IMR-90 (cell line): ENCODE measurements at regions not wholly inside any gene's neighbourhood (a gene's known extent, or its start where the extent isn't known, plus 50 kb on each side); places are given as distances from the start of the nearest gene placed in this dataset.

ENCODE experiments used
- ATAC-seq: fragments of 200-7000 bp; cut with Tn5 transposase; 2 replicates; pipeline ENCODE4 v1.9.1; 2020; ENCODE audit warnings: low read depth, mild to moderate bottlenecking, moderate library complexity
- BruUV-seq: library from RNA; stranded (reverse); fragments of 400-500 nt; replicated peaks from 2 replicates; lab custom pipeline; 2021; lab: Mats Ljungman, UMichigan
- CTCF ChIA-PET: fragments of 300-600 bp; formaldehyde crosslinking; extraction: SDS; loops from one replicate; lab custom pipeline; 2021; ENCODE audit warnings: antibody characterized with exemption; lab: Yijun Ruan, JAX
- POLR2A ChIA-PET: fragments of 300-600 bp; sonication (Branson Sonifier 250); formaldehyde crosslinking; loops from one replicate; lab custom pipeline; 2022; ENCODE audit warnings: antibody characterized with exemption; ENCODE audit not compliant: unreplicated experiment; lab: Charles Lee
- DNase-seq: peaks from one replicate; pipeline ENCODE4 v3.0.0; 2013
- H2AFZ ChIP-seq: replicated peaks from 2 replicates; pipeline ENCODE3; 2013; ENCODE audit warnings: low read length, mild to moderate bottlenecking; ENCODE audit not compliant: poor library complexity
- H2AK5ac ChIP-seq: 2 replicates; pipeline ENCODE4 v1.6.1; 2013; ENCODE audit warnings: low read depth, low read length, inconsistent platforms
- H2AK9ac ChIP-seq: replicated peaks from 2 replicates; pipeline ENCODE3; 2013; ENCODE audit warnings: mild to moderate bottlenecking, low read depth, low read length, moderate library complexity; ENCODE audit not compliant: poor library complexity
- H2BK120ac ChIP-seq: 2 replicates; pipeline ENCODE4 v1.6.1; 2013; ENCODE audit warnings: low read depth, low read length, inconsistent platforms
- H2BK15ac ChIP-seq: 3 replicates; pipeline ENCODE4 v1.6.1; 2013; ENCODE audit warnings: low read depth, low read length, inconsistent platforms
- H2BK20ac ChIP-seq: 2 replicates; pipeline ENCODE4 v1.6.1; 2013; ENCODE audit warnings: low read depth, mild to moderate bottlenecking, inconsistent platforms, low read length, moderate library complexity
- H2BK5ac ChIP-seq: 2 replicates; pipeline ENCODE4 v1.6.1; 2013; ENCODE audit warnings: mild to moderate bottlenecking, low read depth, low read length, inconsistent platforms; ENCODE audit not compliant: poor library complexity, severe bottlenecking
- H3K14ac ChIP-seq: replicated peaks from 2 replicates; pipeline ENCODE4 v1.6.1; 2013; ENCODE audit warnings: low read depth, low read length, inconsistent platforms
- H3K18ac ChIP-seq: 2 replicates; pipeline ENCODE4 v1.6.1; 2013; ENCODE audit warnings: low read depth, low read length, control low read depth
- H3K23ac ChIP-seq: 2 replicates; pipeline ENCODE4 v1.6.1; 2013; ENCODE audit warnings: low read depth, low read length, inconsistent platforms
- H3K27ac ChIP-seq: 2 replicates; pipeline ENCODE4 v1.5.1; 2013; ENCODE audit warnings: mild to moderate bottlenecking, control low read depth, low read length; ENCODE audit not compliant: insufficient read depth
- H3K27me3 ChIP-seq: 2 replicates; pipeline ENCODE4 v1.6.1; 2013; ENCODE audit warnings: low read length; ENCODE audit not compliant: control insufficient read depth, insufficient read depth
- H3K36me3 ChIP-seq: 2 replicates; pipeline ENCODE4 v1.6.1; 2013; ENCODE audit warnings: low read length, mixed read lengths; ENCODE audit not compliant: control insufficient read depth, insufficient read depth
- H3K4ac ChIP-seq: 2 replicates; pipeline ENCODE4 v1.6.1; 2013; ENCODE audit warnings: low read depth, low read length, inconsistent platforms
- H3K4me1 ChIP-seq: 2 replicates; pipeline ENCODE4 v1.6.1; 2013; ENCODE audit warnings: low read length, mixed read lengths; ENCODE audit not compliant: control insufficient read depth, insufficient read depth
- H3K4me2 ChIP-seq: 2 replicates; pipeline ENCODE4 v1.6.1; 2013; ENCODE audit warnings: low read depth, mild to moderate bottlenecking, control low read depth, low read length, moderate library complexity
- H3K4me3 ChIP-seq: 2 replicates; pipeline ENCODE4 v1.5.1; 2013; ENCODE audit warnings: low read depth, mild to moderate bottlenecking, control low read depth, low read length, moderate library complexity; ENCODE audit not compliant: insufficient read depth
- H3K56ac ChIP-seq: 2 replicates; pipeline ENCODE4 v1.6.1; 2013; ENCODE audit warnings: low read length, inconsistent platforms; ENCODE audit not compliant: insufficient read depth; ENCODE audit errors: extremely low read depth
- H3K79me1 ChIP-seq, 2 experiments: 2 replicates each; pipeline ENCODE4 v1.6.1; 2013; ENCODE audit warnings: low read length in 2 of 2, inconsistent platforms in 1 of 2, low read depth in 1 of 2
- H3K9ac ChIP-seq: 2 replicates; pipeline ENCODE4 v1.6.1; 2013; ENCODE audit warnings: low read depth, low read length, control low read depth
- H3K9me1 ChIP-seq: 2 replicates; pipeline ENCODE4 v1.6.1; 2013; ENCODE audit warnings: low read length, inconsistent platforms; ENCODE audit not compliant: insufficient read depth
- H3K9me3 ChIP-seq: 2 replicates; pipeline ENCODE4 v1.6.1; 2013; ENCODE audit warnings: low read length; ENCODE audit not compliant: control insufficient read depth, insufficient read depth
- H4K20me1 ChIP-seq: 2 replicates; pipeline ENCODE4 v1.6.1; 2013; ENCODE audit warnings: low read length, inconsistent platforms; ENCODE audit not compliant: insufficient read depth
- H4K5ac ChIP-seq: 2 replicates; pipeline ENCODE4 v1.6.1; 2013; ENCODE audit warnings: mild to moderate bottlenecking, low read depth, low read length, control low read depth
- H4K8ac ChIP-seq, 2 experiments: 2 replicates each; pipeline ENCODE4 v1.6.1; 2013; ENCODE audit warnings: low read depth in 2 of 2, low read length in 2 of 2, control low read depth in 1 of 2, inconsistent platforms in 1 of 2
- H4K91ac ChIP-seq: 2 replicates; pipeline ENCODE4 v1.6.1; 2013; ENCODE audit warnings: low read depth, low read length, inconsistent platforms; ENCODE audit not compliant: insufficient read depth
- BHLHE40 ChIP-seq: fragments of 150-350 bp; IDR thresholded peaks from 2 replicates; pipeline ENCODE4 v1.6.1; 2016; ENCODE audit warnings: mild to moderate bottlenecking, low read depth, low read length
- FOS ChIP-seq: fragments of 150-350 bp; IDR thresholded peaks from 2 replicates; pipeline ENCODE4 v1.6.1; 2016; ENCODE audit warnings: low read depth, low read length
- WGBS, 2 experiments: methylation state at CpG; one replicate each; pipeline versions ENCODE4 v1.1.5 to v1.1.7; 2013; ENCODE audit warnings: missing lambda C conversion rate in 2 of 2; ENCODE audit not compliant: insufficient read length in 1 of 2; ENCODE audit errors: extremely low coverage in 2 of 2; 5-methylcytosine and 5-hydroxymethylcytosine counted together
- dilution Hi-C: fragments of 300-500 bp; cut with HindIII; formaldehyde crosslinking; loops from one replicate; pipeline ENCODE4 v1.14.3; 2018; ENCODE audit warnings: low sequenced_read_pairs; ENCODE audit not compliant: unreplicated experiment
- in situ Hi-C: fragments of 300-500 bp; cut with MboI; formaldehyde crosslinking; loops from 3 replicates; pipeline ENCODE4 v1.14.3; 2019; ENCODE audit warnings: low sequenced_read_pairs, inconsistent platforms, mixed read lengths
- intact Hi-C: fragments of 100-400 bp; cut with micrococcal nuclease; formaldehyde crosslinking; loops from 2 replicates; pipeline ENCODE4 v1.10.0; 2022
- TF ChIP-seq, protein P1 (sequence below): conservative IDR thresholded peaks from 2 replicates; pipeline ENCODE4 v1.5.1; 2012; ENCODE audit warnings: mild to moderate bottlenecking, low read depth, low read length, improper control_type of control experiment

DNA sequence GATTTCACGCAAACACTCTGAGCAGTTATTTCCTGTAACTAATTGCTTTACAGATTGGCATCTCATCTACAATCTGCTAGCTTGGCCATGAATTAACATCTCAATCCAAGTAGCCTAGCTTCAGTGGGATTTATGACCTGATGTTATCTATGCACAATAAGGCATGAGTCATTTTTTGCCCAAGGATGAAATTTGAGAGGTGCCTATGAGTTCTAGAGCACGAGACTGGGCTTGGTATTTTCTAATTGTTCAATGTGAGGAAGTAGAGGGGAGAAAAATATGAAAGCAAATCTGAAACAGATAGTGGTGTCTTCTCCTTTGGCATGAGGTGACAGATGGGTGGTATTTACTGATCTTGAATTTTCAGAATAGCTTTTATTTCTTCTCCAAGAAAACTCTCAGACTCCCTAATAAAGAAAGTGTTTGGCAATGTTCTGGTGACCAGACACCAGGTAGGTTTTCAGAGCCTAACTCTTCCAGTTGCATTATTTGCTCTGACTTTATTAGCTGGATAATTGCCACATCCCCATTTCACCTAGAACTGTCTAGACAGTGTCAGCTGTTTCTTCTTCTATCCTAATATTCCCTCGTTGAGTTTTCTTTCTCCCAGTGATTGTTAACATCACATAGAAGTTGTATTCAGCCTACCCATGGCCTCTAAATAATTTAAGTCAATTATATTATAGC lies 301.0 kb upstream of the UMPS start:
- H4K5ac ChIP-seq: no peak overlapping the region
- no peak overlapping the region for H3K4ac ChIP-seq
- H3K9me1 ChIP-seq: 0 out of 2 replicates have a peak, but pooled peaks cover 2% of the 10 kb centered on the region
- H4K8ac ChIP-seq: no peak overlapping the region
- no peaks in the 10 kb centered on the region; the same call in 1 of the 2 replicates for H3K27me3 ChIP-seq
- no peak overlapping the region for H2AK9ac ChIP-seq
- peaks cover 3% of the 10 kb centered on the region for H3K4me1 ChIP-seq
- in situ Hi-C loops: no loop called here
- no peak overlapping the region for H4K91ac ChIP-seq
- H2BK5ac ChIP-seq: no peak overlapping the region
- H2BK15ac ChIP-seq: no peak overlapping the region
- H3K79me1 ChIP-seq: no peaks in the 10 kb centered on the region
- H4K20me1 ChIP-seq: no peaks in the 10 kb centered on the region
- H3K27ac ChIP-seq: no peak overlapping the region
- H3K18ac ChIP-seq: no peak overlapping the region
- H3K14ac ChIP-seq: no peak overlapping the region
- ChIA-PET POLR2A (no interaction called here), CTCF (no interaction called here)
- H3K56ac ChIP-seq: no peak overlapping the region
- DNase-seq (peak; percentile 53), ATAC-seq (peak; percentile 72)
- H2BK120ac ChIP-seq: no peak overlapping the region
- dilution Hi-C loops: no loop called here
- intact Hi-C loops: no loop called here
- BruUV-seq: no TSS peak
- H3K9ac ChIP-seq: no peak overlapping the region
- H3K4me2 ChIP-seq: no peak overlapping the region
- no peak overlapping the region for H2AK5ac ChIP-seq
- peak; percentile 91 for TF ChIP-seq BHLHE40
- TF ChIP-seq, protein P1, sequence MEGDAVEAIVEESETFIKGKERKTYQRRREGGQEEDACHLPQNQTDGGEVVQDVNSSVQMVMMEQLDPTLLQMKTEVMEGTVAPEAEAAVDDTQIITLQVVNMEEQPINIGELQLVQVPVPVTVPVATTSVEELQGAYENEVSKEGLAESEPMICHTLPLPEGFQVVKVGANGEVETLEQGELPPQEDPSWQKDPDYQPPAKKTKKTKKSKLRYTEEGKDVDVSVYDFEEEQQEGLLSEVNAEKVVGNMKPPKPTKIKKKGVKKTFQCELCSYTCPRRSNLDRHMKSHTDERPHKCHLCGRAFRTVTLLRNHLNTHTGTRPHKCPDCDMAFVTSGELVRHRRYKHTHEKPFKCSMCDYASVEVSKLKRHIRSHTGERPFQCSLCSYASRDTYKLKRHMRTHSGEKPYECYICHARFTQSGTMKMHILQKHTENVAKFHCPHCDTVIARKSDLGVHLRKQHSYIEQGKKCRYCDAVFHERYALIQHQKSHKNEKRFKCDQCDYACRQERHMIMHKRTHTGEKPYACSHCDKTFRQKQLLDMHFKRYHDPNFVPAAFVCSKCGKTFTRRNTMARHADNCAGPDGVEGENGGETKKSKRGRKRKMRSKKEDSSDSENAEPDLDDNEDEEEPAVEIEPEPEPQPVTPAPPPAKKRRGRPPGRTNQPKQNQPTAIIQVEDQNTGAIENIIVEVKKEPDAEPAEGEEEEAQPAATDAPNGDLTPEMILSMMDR: no peak
- TF ChIP-seq FOS: 0 out of 2 replicates have a peak, but pooled peaks have one; percentile 18
- no peak overlapping the region for H2BK20ac ChIP-seq
- WGBS, 2 experiments: 100% methylated on average over 1 of the region's 3 CpGs; no CpG with 5 or more reads in 1 of the 2 experiments
- peaks cover 4% of the 10 kb centered on the region for H3K36me3 ChIP-seq
- 0 out of 2 replicates have a peak, but pooled peaks cover under 1% of the 10 kb centered on the region for H3K9me3 ChIP-seq
- H3K23ac ChIP-seq: no peak overlapping the region
- no peak overlapping the region for H3K4me3 ChIP-seq
- no peak overlapping the region for H2AFZ ChIP-seq
